Neural progenitor cell (in vitro differentiated cells): ENCODE measurements at regions not wholly inside any gene's neighbourhood (a gene's known extent, or its start where the extent isn't known, plus 50 kb on each side); places are given as distances from the start of the nearest gene placed in this dataset.

ENCODE experiments used
- DNase-seq: peaks from one replicate; pipeline ENCODE4 v3.0.0-alpha.2; 2016; ENCODE audit warnings: low spot score
- H2AFZ ChIP-seq: fragments of 200-600 bp; sonication (generic); replicated peaks from 2 replicates; pipeline ENCODE4 v1.6.1; 2016; ENCODE audit warnings: antibody characterized with exemption
- H3F3A ChIP-seq: fragments of 200-600 bp; sonication (generic); 2 replicates; pipeline ENCODE4 v1.6.1; 2016; ENCODE audit warnings: antibody characterized with exemption, low read depth
- H3K27ac ChIP-seq: fragments of 200-600 bp; sonication (generic); 2 replicates; pipeline ENCODE4 v1.5.1; 2016; ENCODE audit warnings: mild to moderate bottlenecking
- H3K27me3 ChIP-seq: fragments of 200-600 bp; sonication (generic); 2 replicates; pipeline ENCODE4 v1.6.1; 2016; ENCODE audit warnings: mild to moderate bottlenecking, moderate library complexity
- H3K36me3 ChIP-seq: fragments of 200-600 bp; sonication (generic); 2 replicates; pipeline ENCODE4 v1.5.1; 2016
- H3K4me1 ChIP-seq: fragments of 200-600 bp; sonication (generic); 2 replicates; pipeline ENCODE4 v1.6.1; 2016; ENCODE audit warnings: mixed run types
- H3K4me2 ChIP-seq: fragments of 200-600 bp; sonication (generic); 2 replicates; pipeline ENCODE4 v1.6.1; 2016
- H3K4me3 ChIP-seq: fragments of 200-600 bp; sonication (generic); 2 replicates; pipeline ENCODE4 v1.5.1; 2016
- H3K79me2 ChIP-seq: fragments of 200-600 bp; sonication (generic); 2 replicates; pipeline ENCODE4 v1.6.1; 2016; ENCODE audit warnings: low read depth
- H3K9ac ChIP-seq: fragments of 200-600 bp; sonication (generic); 2 replicates; pipeline ENCODE4 v1.6.1; 2016
- H3K9me3 ChIP-seq: fragments of 200-600 bp; sonication (generic); 2 replicates; pipeline ENCODE4 v1.5.1; 2016; ENCODE audit warnings: low read depth
- H4K20me1 ChIP-seq: fragments of 200-600 bp; sonication (generic); 2 replicates; pipeline ENCODE4 v1.6.1; 2016; ENCODE audit warnings: low read depth
- H3K27ac Mint-ChIP-seq: 3 replicates; pipeline ENCODE4 v1.8.0; 2021; ENCODE audit warnings: mixed read lengths
- H3K27me3 Mint-ChIP-seq: 2 replicates; pipeline ENCODE4 v1.8.0; 2022; ENCODE audit warnings: low read depth, mild to moderate bottlenecking, inconsistent platforms, moderate library complexity, mixed read lengths; ENCODE audit not compliant: insufficient read depth
- H3K36me3 Mint-ChIP-seq: 3 replicates; pipeline ENCODE4 v1.8.0; 2021; ENCODE audit warnings: mixed read lengths
- H3K4me1 Mint-ChIP-seq: 3 replicates; pipeline ENCODE4 v1.8.0; 2021; ENCODE audit warnings: mixed read lengths
- H3K4me3 Mint-ChIP-seq: 3 replicates; pipeline ENCODE4 v1.8.0; 2021; ENCODE audit warnings: mild to moderate bottlenecking, moderate library complexity, mixed read lengths
- H3K9me3 Mint-ChIP-seq: 3 replicates; pipeline ENCODE4 v1.8.0; 2020; ENCODE audit warnings: mixed read lengths
- EZH2 ChIP-seq: fragments of 200-600 bp; sonication (generic); IDR thresholded peaks from 2 replicates; pipeline ENCODE4 v1.6.1; 2017; ENCODE audit warnings: antibody characterized with exemption, mild to moderate bottlenecking, moderate library complexity
- EZH2phosphoT487 ChIP-seq: fragments of 200-600 bp; sonication (generic); IDR thresholded peaks from 2 replicates; pipeline ENCODE4 v1.6.1; 2017; ENCODE audit warnings: antibody characterized with exemption
- TF ChIP-seq, protein P1 (sequence below): fragments of 200-600 bp; sonication (generic); IDR thresholded peaks from 2 replicates; pipeline ENCODE4 v1.5.1; 2017; ENCODE audit warnings: antibody characterized with exemption, mild to moderate bottlenecking

DNA sequence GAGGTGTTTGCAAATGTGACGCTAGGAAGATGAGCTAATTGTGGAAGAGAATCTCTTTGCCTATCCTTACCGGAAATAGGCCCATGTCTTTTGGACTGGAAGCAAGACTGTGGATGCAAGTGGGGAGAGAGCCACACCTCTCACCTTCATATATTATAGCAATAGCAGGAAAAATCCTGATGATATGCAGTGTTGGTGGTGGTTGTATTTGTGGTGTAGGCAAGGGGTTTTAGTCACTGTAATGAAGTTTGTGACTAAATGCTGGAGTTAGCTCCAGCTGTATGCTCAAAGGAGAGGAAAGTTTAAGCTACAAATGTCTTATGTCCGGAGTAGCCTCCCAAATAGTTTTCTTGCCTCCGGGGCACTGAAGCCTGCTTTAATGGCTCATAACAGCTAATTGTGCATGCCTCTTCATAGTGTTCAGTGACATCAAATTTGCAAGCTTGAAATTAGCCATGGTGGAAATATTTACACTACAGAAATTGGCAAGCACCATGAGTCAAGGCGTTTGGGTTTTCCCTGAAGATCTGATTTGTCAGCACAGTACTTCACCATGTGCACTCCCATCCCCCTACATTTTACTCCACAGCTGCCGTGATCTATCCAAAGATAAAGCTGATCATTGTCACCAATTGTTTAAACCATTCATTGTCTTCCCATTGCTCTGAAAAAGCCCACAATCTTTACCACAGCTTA, 102.6 kb upstream of the ZNF644 start:
- Histone ChIP-seq H3K4me3 (no peak overlapping the region), H3K27me3 (no peaks in the 10 kb centered on the region), H3K36me3 (no peaks in the 10 kb centered on the region), H3K9me3 (no peaks in the 10 kb centered on the region), H4K20me1 (no peaks in the 10 kb centered on the region), H3F3A (no peaks in the 10 kb centered on the region), H3K9ac (no peak overlapping the region), H3K4me2 (no peak overlapping the region), H3K27ac (no peak overlapping the region), H3K79me2 (no peaks in the 10 kb centered on the region), H3K4me1 (peaks cover 16% of the 10 kb centered on the region), H2AFZ (peak overlapping the region; percentile 43)
- H3K36me3 Mint-ChIP-seq, result no peaks in the 10 kb centered on the region
- peaks cover 4% of the 10 kb centered on the region for H3K4me1 Mint-ChIP-seq
- no peak overlapping the region for H3K4me3 Mint-ChIP-seq
- H3K27ac Mint-ChIP-seq, result no peak overlapping the region
- no peak for TF ChIP-seq EZH2
- TF ChIP-seq, protein P1, sequence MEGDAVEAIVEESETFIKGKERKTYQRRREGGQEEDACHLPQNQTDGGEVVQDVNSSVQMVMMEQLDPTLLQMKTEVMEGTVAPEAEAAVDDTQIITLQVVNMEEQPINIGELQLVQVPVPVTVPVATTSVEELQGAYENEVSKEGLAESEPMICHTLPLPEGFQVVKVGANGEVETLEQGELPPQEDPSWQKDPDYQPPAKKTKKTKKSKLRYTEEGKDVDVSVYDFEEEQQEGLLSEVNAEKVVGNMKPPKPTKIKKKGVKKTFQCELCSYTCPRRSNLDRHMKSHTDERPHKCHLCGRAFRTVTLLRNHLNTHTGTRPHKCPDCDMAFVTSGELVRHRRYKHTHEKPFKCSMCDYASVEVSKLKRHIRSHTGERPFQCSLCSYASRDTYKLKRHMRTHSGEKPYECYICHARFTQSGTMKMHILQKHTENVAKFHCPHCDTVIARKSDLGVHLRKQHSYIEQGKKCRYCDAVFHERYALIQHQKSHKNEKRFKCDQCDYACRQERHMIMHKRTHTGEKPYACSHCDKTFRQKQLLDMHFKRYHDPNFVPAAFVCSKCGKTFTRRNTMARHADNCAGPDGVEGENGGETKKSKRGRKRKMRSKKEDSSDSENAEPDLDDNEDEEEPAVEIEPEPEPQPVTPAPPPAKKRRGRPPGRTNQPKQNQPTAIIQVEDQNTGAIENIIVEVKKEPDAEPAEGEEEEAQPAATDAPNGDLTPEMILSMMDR, result no peak
- TF ChIP-seq EZH2phosphoT487, result no peak
- H3K9me3 Mint-ChIP-seq, result no peaks in the 10 kb centered on the region
- peaks cover 3% of the 10 kb centered on the region for H3K27me3 Mint-ChIP-seq
- DNase-seq, result no peak

GRCh38 chr1:91123773-91124172, 101.9 kb upstream of the ZNF644 start:
- H3K9me3 ChIP-seq, result no peaks in the 10 kb centered on the region
- H3K9me3 Mint-ChIP-seq, result no peaks in the 10 kb centered on the region
- peaks cover 3% of the 10 kb centered on the region for H3K27me3 Mint-ChIP-seq
- H3K4me3 Mint-ChIP-seq, result no peak overlapping the region
- H3K36me3 Mint-ChIP-seq, result no peaks in the 10 kb centered on the region
- H3F3A ChIP-seq, result no peaks in the 10 kb centered on the region
- H3K27ac ChIP-seq, result no peak overlapping the region
- no peak for DNase-seq
- H3K4me1 ChIP-seq, result peaks cover 16% of the 10 kb centered on the region
- no peaks in the 10 kb centered on the region for H4K20me1 ChIP-seq
- no peaks in the 10 kb centered on the region for H3K27me3 ChIP-seq
- H3K4me1 Mint-ChIP-seq, result peaks cover 4% of the 10 kb centered on the region
- no peak overlapping the region for H3K4me3 ChIP-seq
- no peak overlapping the region for H3K4me2 ChIP-seq
- no peak overlapping the region for H3K9ac ChIP-seq
- no peaks in the 10 kb centered on the region for H3K36me3 ChIP-seq
- TF ChIP-seq EZH2, result no peak
- H3K27ac Mint-ChIP-seq, result no peak overlapping the region
- peak overlapping the region; percentile 43 for H2AFZ ChIP-seq
- H3K79me2 ChIP-seq, result no peaks in the 10 kb centered on the region

DNA sequence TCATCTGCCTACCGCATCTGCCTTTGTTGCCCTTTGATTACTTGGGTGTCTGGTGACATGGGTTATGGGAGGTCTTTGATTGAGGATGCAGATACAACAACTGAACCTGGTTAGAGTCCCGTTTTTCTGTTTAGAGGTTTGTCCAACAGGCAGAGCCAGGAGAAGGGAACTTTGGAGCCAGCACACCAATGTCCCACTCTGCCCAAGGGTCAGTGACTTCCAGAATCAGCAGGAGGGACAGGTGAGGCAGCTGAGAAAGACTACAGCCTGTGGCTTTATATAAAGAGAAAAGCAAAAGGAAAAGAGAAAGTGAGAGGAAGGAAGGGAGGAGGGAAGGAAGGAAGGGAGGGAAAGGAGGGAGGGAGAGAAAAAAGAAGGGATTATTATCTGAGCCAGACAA, 101.5 kb upstream of the ZNF644 start:
- H3K4me3 ChIP-seq, result no peak overlapping the region

More for the DNA sequence above, 101.5 kb upstream of the ZNF644 start:
- H3K9me3 ChIP-seq, result no peaks in the 10 kb centered on the region
- H4K20me1 ChIP-seq, result no peaks in the 10 kb centered on the region
- Mint-ChIP-seq H3K4me3 (no peak overlapping the region), H3K4me1 (peaks cover 4% of the 10 kb centered on the region), H3K27me3 (peaks cover 3% of the 10 kb centered on the region), H3K9me3 (no peaks in the 10 kb centered on the region), H3K36me3 (no peaks in the 10 kb centered on the region), H3K27ac (no peak overlapping the region)
- H3K4me2 ChIP-seq, result no peak overlapping the region
- no peak overlapping the region for H3K27ac ChIP-seq
- DNase-seq, result no peak
- no peaks in the 10 kb centered on the region for H3F3A ChIP-seq
- H3K4me1 ChIP-seq, result peaks cover 16% of the 10 kb centered on the region
- no peaks in the 10 kb centered on the region for H3K27me3 ChIP-seq
- no peak overlapping the region for H2AFZ ChIP-seq
- TF ChIP-seq, protein P1, result no peak
- no peak for TF ChIP-seq EZH2phosphoT487
- TF ChIP-seq EZH2, result no peak
- H3K36me3 ChIP-seq, result no peaks in the 10 kb centered on the region
- no peaks in the 10 kb centered on the region for H3K79me2 ChIP-seq
- H3K9ac ChIP-seq, result no peak overlapping the region
